ENCODE measurements at regions not wholly inside any gene's neighbourhood (a gene's known extent, or its start where the extent isn't known, plus 50 kb on each side); places are given as distances from the start of the nearest gene placed in this dataset.

GRCh38 chrX:14386981-14387380 lies 142.4 kb upstream of the GLRA2 start:
- no peaks in the 10 kb centered on the region for H3K27me3 ChIP-seq (ENCODE audit: insufficient read depth, low read length)
- H3K4me3 ChIP-seq (ENCODE audit: low read length): no peak overlapping the region
- whole genome bisulfite sequencing: 97% methylated on average over 3 of the region's 4 CpGs
- H3K4me1 ChIP-seq (ENCODE audit: insufficient read depth, low read length): no peaks in the 10 kb centered on the region
- H3K9me3 ChIP-seq (ENCODE audit: insufficient read depth, low read depth, low read length): no peaks in the 10 kb centered on the region
- no peaks in the 10 kb centered on the region for H3K36me3 ChIP-seq (ENCODE audit: insufficient read depth, low read length)
- no peak overlapping the region for H3K27ac ChIP-seq (ENCODE audit: low read depth, low read length)
- H3K9ac ChIP-seq (ENCODE audit: low read depth, low read length): no peak overlapping the region

GRCh38 chrX:14380044-14380443 lies 149.3 kb upstream of the GLRA2 start:
- Histone ChIP-seq H3K27me3 (ENCODE audit: insufficient read depth, low read length) (no peaks in the 10 kb centered on the region), H3K9me3 (ENCODE audit: insufficient read depth, low read depth, low read length) (no peaks in the 10 kb centered on the region), H3K4me3 (ENCODE audit: low read length) (no peak overlapping the region), H3K27ac (ENCODE audit: low read depth, low read length) (no peak overlapping the region), H3K9ac (ENCODE audit: low read depth, low read length) (no peak overlapping the region), H3K4me1 (ENCODE audit: insufficient read depth, low read length) (no peaks in the 10 kb centered on the region), H3K36me3 (ENCODE audit: insufficient read depth, low read length) (no peaks in the 10 kb centered on the region)

GRCh38 chrX:14377427-14377826 lies 151.9 kb upstream of the GLRA2 start:
- Histone ChIP-seq H3K27me3 (ENCODE audit: insufficient read depth, low read length) (no peaks in the 10 kb centered on the region), H3K4me3 (ENCODE audit: low read length) (no peak overlapping the region), H3K9me3 (ENCODE audit: insufficient read depth, low read depth, low read length) (no peaks in the 10 kb centered on the region), H3K27ac (ENCODE audit: low read depth, low read length) (no peak overlapping the region), H3K4me1 (ENCODE audit: insufficient read depth, low read length) (no peaks in the 10 kb centered on the region), H3K36me3 (ENCODE audit: insufficient read depth, low read length) (no peaks in the 10 kb centered on the region), H3K9ac (ENCODE audit: low read depth, low read length) (no peak overlapping the region)

- no peaks in the 10 kb centered on the region for H3K9me3 ChIP-seq (ENCODE audit: insufficient read depth, low read depth, low read length)
- H3K36me3 ChIP-seq (ENCODE audit: insufficient read depth, low read length): no peaks in the 10 kb centered on the region
- no peak overlapping the region for H3K4me3 ChIP-seq (ENCODE audit: low read length)
- H3K4me1 ChIP-seq (ENCODE audit: insufficient read depth, low read length): peaks cover 18% of the 10 kb centered on the region
- no peak overlapping the region for H3K27ac ChIP-seq (ENCODE audit: low read depth, low read length)
- H3K27me3 ChIP-seq (ENCODE audit: insufficient read depth, low read length): no peaks in the 10 kb centered on the region
- WGBS: 93% methylated on average over 3 of the region's 4 CpGs
- H3K9ac ChIP-seq (ENCODE audit: low read depth, low read length): no peak overlapping the region
Measured at GRCh38 chrX:14363728-14364127, 165.6 kb upstream of the GLRA2 start.

- Histone ChIP-seq H3K36me3 (ENCODE audit: insufficient read depth, low read length) (no peaks in the 10 kb centered on the region), H3K27ac (ENCODE audit: low read depth, low read length) (no peak overlapping the region), H3K4me1 (ENCODE audit: insufficient read depth, low read length) (peaks cover 18% of the 10 kb centered on the region), H3K9ac (ENCODE audit: low read depth, low read length) (no peak overlapping the region), H3K27me3 (ENCODE audit: insufficient read depth, low read length) (no peaks in the 10 kb centered on the region), H3K9me3 (ENCODE audit: insufficient read depth, low read depth, low read length) (no peaks in the 10 kb centered on the region), H3K4me3 (ENCODE audit: low read length) (no peak overlapping the region)
- 57% methylated on average over 1 of the region's 1 CpG for WGBS
Measured at GRCh38 chrX:14362721-14363120, 166.6 kb upstream of the GLRA2 start.

- Histone ChIP-seq H3K27me3 (ENCODE audit: insufficient read depth, low read length) (no peaks in the 10 kb centered on the region), H3K27ac (ENCODE audit: low read depth, low read length) (no peak overlapping the region; the same call in 1 of the 2 replicates)
- WGBS: 100% methylated on average over 1 of the region's 2 CpGs
Measured at GRCh38 chrX:14361435-14361834, 167.9 kb upstream of the GLRA2 start.

GRCh38 chrX:14359727-14360126 lies 169.6 kb upstream of the GLRA2 start:
- Histone ChIP-seq H3K4me3 (ENCODE audit: low read length) (no peak overlapping the region), H3K27me3 (ENCODE audit: insufficient read depth, low read length) (no peaks in the 10 kb centered on the region), H3K36me3 (ENCODE audit: insufficient read depth, low read length) (no peaks in the 10 kb centered on the region), H3K4me1 (ENCODE audit: insufficient read depth, low read length) (peaks cover 18% of the 10 kb centered on the region), H3K9me3 (ENCODE audit: insufficient read depth, low read depth, low read length) (no peaks in the 10 kb centered on the region), H3K9ac (ENCODE audit: low read depth, low read length) (no peak overlapping the region), H3K27ac (ENCODE audit: low read depth, low read length) (no peak overlapping the region)
- no CpG with 5 or more reads among the region's 1 CpG for WGBS

More at GRCh38 chrX:14361435-14361834, 167.9 kb upstream of the GLRA2 start:
- Histone ChIP-seq H3K9ac (ENCODE audit: low read depth, low read length) (no peak overlapping the region), H3K36me3 (ENCODE audit: insufficient read depth, low read length) (no peaks in the 10 kb centered on the region), H3K9me3 (ENCODE audit: insufficient read depth, low read depth, low read length) (no peaks in the 10 kb centered on the region), H3K4me3 (ENCODE audit: low read length) (no peak overlapping the region), H3K4me1 (ENCODE audit: insufficient read depth, low read length) (peaks cover 18% of the 10 kb centered on the region)

GRCh38 chrX:14359316-14359715 lies 170.0 kb upstream of the GLRA2 start:
- 68% methylated on average over 2 of the region's 2 CpGs for WGBS
- no peak overlapping the region for H3K9ac ChIP-seq (ENCODE audit: low read depth, low read length)

GRCh38 chrX:14357314-14357713 lies 172.0 kb upstream of the GLRA2 start:
- no peaks in the 10 kb centered on the region for H3K9me3 ChIP-seq (ENCODE audit: insufficient read depth, low read depth, low read length)
- H3K4me3 ChIP-seq (ENCODE audit: low read length): no peak overlapping the region
- no peak overlapping the region for H3K9ac ChIP-seq (ENCODE audit: low read depth, low read length)
- H3K27me3 ChIP-seq (ENCODE audit: insufficient read depth, low read length): no peaks in the 10 kb centered on the region
- H3K27ac ChIP-seq (ENCODE audit: low read depth, low read length): no peak overlapping the region
- H3K4me1 ChIP-seq (ENCODE audit: insufficient read depth, low read length): peaks cover 11% of the 10 kb centered on the region
- H3K36me3 ChIP-seq (ENCODE audit: insufficient read depth, low read length): no peaks in the 10 kb centered on the region

More at GRCh38 chrX:14359316-14359715, 170.0 kb upstream of the GLRA2 start:
- no peaks in the 10 kb centered on the region for H3K9me3 ChIP-seq (ENCODE audit: insufficient read depth, low read depth, low read length)
- no peaks in the 10 kb centered on the region for H3K36me3 ChIP-seq (ENCODE audit: insufficient read depth, low read length)
- peaks cover 18% of the 10 kb centered on the region for H3K4me1 ChIP-seq (ENCODE audit: insufficient read depth, low read length)
- H3K4me3 ChIP-seq (ENCODE audit: low read length): no peak overlapping the region
- no peaks in the 10 kb centered on the region for H3K27me3 ChIP-seq (ENCODE audit: insufficient read depth, low read length)
- H3K27ac ChIP-seq (ENCODE audit: low read depth, low read length): no peak overlapping the region

- H3K4me1 ChIP-seq (ENCODE audit: insufficient read depth, low read length): peaks cover 12% of the 10 kb centered on the region
- H3K9ac ChIP-seq (ENCODE audit: low read depth, low read length): no peak overlapping the region
- no peaks in the 10 kb centered on the region for H3K36me3 ChIP-seq (ENCODE audit: insufficient read depth, low read length)
- H3K27ac ChIP-seq (ENCODE audit: low read depth, low read length): no peak overlapping the region
- H3K9me3 ChIP-seq (ENCODE audit: insufficient read depth, low read depth, low read length): no peaks in the 10 kb centered on the region
- H3K4me3 ChIP-seq (ENCODE audit: low read length): no peak overlapping the region
- H3K27me3 ChIP-seq (ENCODE audit: insufficient read depth, low read length): no peaks in the 10 kb centered on the region
- WGBS: 100% methylated on average over 1 of the region's 1 CpG
Measured at GRCh38 chrX:14356401-14356800, 172.9 kb upstream of the GLRA2 start.

GRCh38 chrX:14355556-14355955 lies 173.8 kb upstream of the GLRA2 start:
- no peaks in the 10 kb centered on the region for H3K36me3 ChIP-seq (ENCODE audit: insufficient read depth, low read length)
- H3K4me1 ChIP-seq (ENCODE audit: insufficient read depth, low read length): peaks cover 15% of the 10 kb centered on the region
- H3K27me3 ChIP-seq (ENCODE audit: insufficient read depth, low read length): no peaks in the 10 kb centered on the region
- H3K27ac ChIP-seq (ENCODE audit: low read depth, low read length): no peak overlapping the region
- H3K4me3 ChIP-seq (ENCODE audit: low read length): no peak overlapping the region
- H3K9me3 ChIP-seq (ENCODE audit: insufficient read depth, low read depth, low read length): no peaks in the 10 kb centered on the region
- H3K9ac ChIP-seq (ENCODE audit: low read depth, low read length): no peak overlapping the region

- H3K4me1 ChIP-seq (ENCODE audit: insufficient read depth, low read length): peaks cover 15% of the 10 kb centered on the region
- H3K9me3 ChIP-seq (ENCODE audit: insufficient read depth, low read depth, low read length): no peaks in the 10 kb centered on the region
- no peak overlapping the region for H3K27ac ChIP-seq (ENCODE audit: low read depth, low read length)
- H3K27me3 ChIP-seq (ENCODE audit: insufficient read depth, low read length): no peaks in the 10 kb centered on the region
- H3K9ac ChIP-seq (ENCODE audit: low read depth, low read length): no peak overlapping the region
- 91% methylated on average over 3 of the region's 3 CpGs for WGBS
- H3K36me3 ChIP-seq (ENCODE audit: insufficient read depth, low read length): no peaks in the 10 kb centered on the region
- no peak overlapping the region for H3K4me3 ChIP-seq (ENCODE audit: low read length)
Measured at GRCh38 chrX:14354521-14354920, 174.8 kb upstream of the GLRA2 start.
